K562 (cell line): ENCODE measurements at regions not wholly inside any gene's neighbourhood (a gene's known extent, or its start where the extent isn't known, plus 50 kb on each side); places are given as distances from the start of the nearest gene placed in this dataset.

ENCODE experiments used
- ATAC-seq: fragments of 200-7000 bp; cut with Tn5 transposase; 3 replicates; pipeline ENCODE4 v1.9.1; 2020; ENCODE audit warnings: moderate library complexity
- BruUV-seq: library from RNA; stranded (reverse); fragments of 400-500 nt; replicated peaks from 2 replicates; lab custom pipeline; 2021; lab: Mats Ljungman, UMichigan
- CTCF ChIA-PET: fragments of 300-600 bp; formaldehyde crosslinking; extraction: SDS; loops from one replicate; lab custom pipeline; 2021; ENCODE audit warnings: low intra/inter-chr PET ratio; lab: Yijun Ruan, JAX
- POLR2A ChIA-PET: fragments of 300-600, 350-650 bp; sonication (Branson Sonifier 250); formaldehyde crosslinking; extraction: SDS; loops from one replicate; lab custom pipeline; 2021; ENCODE audit warnings: antibody characterized with exemption, inconsistent platforms; lab: Yijun Ruan, JAX
- DNase-seq, 4 experiments: peaks; one replicate each; pipeline versions ENCODE4 v3.0.0 to v3.0.0-alpha.2; 2011 to 2018; ENCODE audit warnings: low spot score in 3 of 4, mixed read lengths in 3 of 4; ENCODE audit errors: extremely low read depth in 1 of 4
- FAIRE-seq: peaks from 2 replicates; lab custom pipeline; 2011; peaks lifted over from hg19 to GRCh38; lab: Jason Lieb, UNC
- H2AFZ ChIP-seq: 2 replicates; pipeline ENCODE4 v1.6.0; 2011; ENCODE audit warnings: low read depth, low read length, control low read depth, inconsistent platforms
- H3K27ac ChIP-seq: fragments of 200-600 bp; 3 replicates; pipeline ENCODE4 v1.8.0; 2011; ENCODE audit warnings: low read depth, mild to moderate bottlenecking, control low read depth, inconsistent platforms, low read length, moderate library complexity, mixed read lengths; ENCODE audit errors: extremely low read depth
- H3K27me3 ChIP-seq, 2 experiments: fragments of 300-600 bp in 1 of 2; 2 replicates in 1 of 2; 3 replicates in 1 of 2; pipeline versions ENCODE4 v1.6.0 to v1.8.0; 2011; ENCODE audit warnings: inconsistent platforms in 2 of 2, low read length in 2 of 2, mild to moderate bottlenecking in 1 of 2, mixed read lengths in 1 of 2, moderate library complexity in 1 of 2; ENCODE audit not compliant: control insufficient read depth in 2 of 2, insufficient read depth in 2 of 2
- H3K36me3 ChIP-seq: fragments of 300-600 bp; 3 replicates; pipeline ENCODE4 v1.8.0; 2011; ENCODE audit warnings: mild to moderate bottlenecking, low read length, inconsistent platforms; ENCODE audit not compliant: control insufficient read depth, insufficient read depth
- H3K4me1 ChIP-seq, 2 experiments: fragments of 200-600 bp in 1 of 2; replicated peaks in 1 of 2; 2 replicates in 1 of 2; 3 replicates in 1 of 2; pipeline versions ENCODE4 v1.5.1 to v1.8.0; 2011; ENCODE audit warnings: inconsistent platforms in 2 of 2, low read length in 2 of 2, mild to moderate bottlenecking in 1 of 2, mixed read lengths in 1 of 2, moderate library complexity in 1 of 2; ENCODE audit not compliant: control insufficient read depth in 2 of 2, insufficient read depth in 2 of 2
- H3K4me2 ChIP-seq: 2 replicates; pipeline ENCODE4 v1.6.1; 2011; ENCODE audit warnings: low read length, control low read depth, inconsistent platforms, mixed read lengths; ENCODE audit not compliant: insufficient read depth
- H3K4me3 ChIP-seq: fragments of 200-600 bp; sonication (generic), shearing (Covaris generic); 2 replicates; pipeline ENCODE4 v1.5.1; 2016; ENCODE audit warnings: control low read depth, inconsistent platforms
- H3K79me2 ChIP-seq: fragments of 200-600 bp; 3 replicates; pipeline ENCODE4 v1.8.0; 2011; ENCODE audit warnings: low read length, inconsistent platforms; ENCODE audit not compliant: control insufficient read depth, insufficient read depth
- H3K9ac ChIP-seq, 2 experiments: 2 replicates each; pipeline versions ENCODE4 v1.6.0 to v1.6.1; 2011; ENCODE audit warnings: low read depth in 2 of 2, low read length in 2 of 2, control low read depth in 1 of 2, inconsistent platforms in 1 of 2, mild to moderate bottlenecking in 1 of 2, mixed read lengths in 1 of 2; ENCODE audit not compliant: insufficient read depth in 1 of 2
- H3K9me1 ChIP-seq: one replicate; pipeline ENCODE4 v1.6.0; 2011; ENCODE audit warnings: inconsistent platforms, mild to moderate bottlenecking, low read length, moderate library complexity; ENCODE audit not compliant: control insufficient read depth, insufficient read depth
- H3K9me3 ChIP-seq: replicated peaks from 2 replicates; pipeline ENCODE4 v1.5.1; 2011; ENCODE audit warnings: low read depth, low read length, inconsistent platforms; ENCODE audit not compliant: control insufficient read depth, insufficient read depth
- H4K20me1 ChIP-seq: replicated peaks from 2 replicates; pipeline ENCODE4 v1.6.1; 2011; ENCODE audit warnings: low read length, inconsistent platforms, mixed read lengths; ENCODE audit not compliant: control insufficient read depth, insufficient read depth
- CREM ChIP-seq: IDR thresholded peaks from 2 replicates; pipeline ENCODE4 v1.6.1; 2014; ENCODE audit warnings: antibody characterized with exemption, low read depth
- CTCFL ChIP-seq: IDR thresholded peaks from 2 replicates; pipeline ENCODE4 v1.6.1; 2011; ENCODE audit warnings: borderline replicate concordance, low read depth, mild to moderate bottlenecking, moderate library complexity, low read length; ENCODE audit not compliant: insufficient read depth, poor library complexity, severe bottlenecking
- EP300 ChIP-seq: IDR thresholded peaks from 2 replicates; pipeline ENCODE4 v1.6.1; 2012; ENCODE audit warnings: low read length, improper control_type of control experiment
- ESRRA ChIP-seq: fragments of 450-650 bp; IDR thresholded peaks from 2 replicates; pipeline ENCODE4 v1.6.1; 2014; ENCODE audit warnings: low read depth, mild to moderate bottlenecking, moderate library complexity, borderline replicate concordance
- FUS ChIP-seq: fragments of 200-400 bp; formaldehyde crosslinking; optimal IDR thresholded peaks from 2 replicates; pipeline ENCODE3; 2017; ENCODE audit warnings: low read depth, low read length
- HOXB6 ChIP-seq: fragments of 250-450 bp; sonication (Bioruptor Pico); IDR thresholded peaks from 2 replicates; pipeline ENCODE4 v1.5.1; 2022; ENCODE audit warnings: mild to moderate bottlenecking, borderline replicate concordance
- NFATC3 ChIP-seq: fragments of 450-650 bp; IDR thresholded peaks from 2 replicates; pipeline ENCODE4 v1.6.1; 2017; ENCODE audit warnings: mild to moderate bottlenecking
- NFRKB ChIP-seq: fragments of 450-650 bp; IDR thresholded peaks from 2 replicates; pipeline ENCODE4 v1.6.1; 2016; ENCODE audit warnings: low read depth
- RFX1 ChIP-seq: fragments of 450-650 bp; IDR thresholded peaks from 2 replicates; pipeline ENCODE4 v1.6.1; 2016; ENCODE audit warnings: mild to moderate bottlenecking, moderate library complexity
- SETDB1 ChIP-seq: IDR thresholded peaks from one replicate; pipeline ENCODE4 v1.6.1; 2012; ENCODE audit warnings: low read length, control low read depth, inconsistent platforms
- SMARCC2 ChIP-seq: fragments of 450-650 bp; IDR thresholded peaks from 2 replicates; pipeline ENCODE4 v1.6.1; 2017; ENCODE audit warnings: antibody characterized with exemption, moderate library complexity, mild to moderate bottlenecking, low read depth
- SRSF9 ChIP-seq: fragments of 200-400 bp; formaldehyde crosslinking; IDR thresholded peaks from 2 replicates; pipeline ENCODE4 v1.6.1; 2017; ENCODE audit warnings: low read depth, low read length, borderline replicate concordance
- TSHZ1 ChIP-seq: fragments of 250-450 bp; sonication (Bioruptor Pico); IDR thresholded peaks from 2 replicates; pipeline ENCODE4 v1.4.0; 2020; ENCODE audit warnings: mild to moderate bottlenecking, moderate library complexity
- XRCC4 ChIP-seq: IDR thresholded peaks from one replicate; pipeline ENCODE4 v1.6.1; 2011; ENCODE audit not compliant: insufficient read depth, insufficient read length; ENCODE audit errors: extremely low read depth
- ZNF133 ChIP-seq: fragments of 250-450 bp; sonication (Bioruptor Pico); IDR thresholded peaks from 2 replicates; pipeline ENCODE4 v1.4.0; 2020; ENCODE audit warnings: mild to moderate bottlenecking
- ZNF146 ChIP-seq: IDR thresholded peaks from one replicate; pipeline ENCODE4 v1.6.1; 2018; ENCODE audit warnings: missing compliant biosample characterization; ENCODE audit not compliant: unreplicated experiment
- ZNF408 ChIP-seq: fragments of 250-450 bp; sonication (Bioruptor Pico); IDR thresholded peaks from 2 replicates; pipeline ENCODE4 v1.4.0; 2020; ENCODE audit warnings: low read depth, mild to moderate bottlenecking, moderate library complexity
- WGBS: fragments of 100-300 bp; shearing (Covaris generic); methylation state at CpG from one replicate; pipeline ENCODE4 v1.1.6; 2016; ENCODE audit warnings: low coverage, mixed read lengths; ENCODE audit not compliant: insufficient coverage; ENCODE audit errors: missing lambda C conversion rate; 5-methylcytosine and 5-hydroxymethylcytosine counted together
- in situ Hi-C: fragments of 300-500 bp; cut with MboI; formaldehyde crosslinking; loops from 4 replicates; pipeline ENCODE4 v1.15.0; 2018; ENCODE audit warnings: inconsistent platforms, mixed read lengths
- intact Hi-C: fragments of 100-400 bp; cut with micrococcal nuclease; formaldehyde crosslinking; loops from 2 replicates; pipeline ENCODE4 v1.14.2; 2022

- H3K27me3 ChIP-seq = peaks cover 0 to 24% of the 10 kb centered on the region in 2 experiments; a peak in 2 of 5 replicates
- 0% methylated on average over 16 of the region's 18 CpGs for WGBS
- no peak overlapping the region for H3K4me3 ChIP-seq
- no peaks in the 10 kb centered on the region for H4K20me1 ChIP-seq
- no peak overlapping the region for H3K9ac ChIP-seq
- CTCF ChIA-PET = interaction anchor here (1.2 kb wide), 1 partner anchor 720 kb away, joined by 6 read pairs; no protein-coding TSS in a partner anchor
- H3K9me1 ChIP-seq = no peaks in the 10 kb centered on the region
- no peak overlapping the region for H2AFZ ChIP-seq
- intact Hi-C loops (loop anchor here (5.0 kb wide), 1 partner anchor 720 kb away; no protein-coding TSS in a partner anchor), in situ Hi-C loops (loop anchor here (10.0 kb wide), 1 partner anchor 723 kb away; no protein-coding TSS in a partner anchor)
- no peaks in the 10 kb centered on the region for H3K9me3 ChIP-seq
- FAIRE-seq (no peak), DNase-seq (no peak), ATAC-seq (no peak)
- H3K79me2 ChIP-seq = no peaks in the 10 kb centered on the region
- no TSS peak for BruUV-seq
- TF ChIP-seq ESRRA = no peak
- no peak for TF ChIP-seq CREM
- TF ChIP-seq SRSF9 = no peak
- no peak for TF ChIP-seq ZNF133
- TF ChIP-seq RFX1 = no peak
- TF ChIP-seq CTCFL = no peak
- TF ChIP-seq NFATC3 = no peak
- TF ChIP-seq NFRKB = no peak
- no peak for TF ChIP-seq HOXB6 (CRISPR knock-in tag)
- TF ChIP-seq SETDB1 = no peak
- TF ChIP-seq SMARCC2 = no peak
- TF ChIP-seq FUS = no peak
- no peak for TF ChIP-seq EP300
- TF ChIP-seq TSHZ1 (CRISPR knock-in tag) = no peak
- TF ChIP-seq ZNF408 (CRISPR knock-in tag) = no peak
- no peak for TF ChIP-seq XRCC4
- no peak for TF ChIP-seq ZNF146 (CRISPR knock-in tag)
- H3K4me2 ChIP-seq = no peak overlapping the region
- no peaks in the 10 kb centered on the region for H3K36me3 ChIP-seq
- H3K4me1 ChIP-seq = no peaks in the 10 kb centered on the region
- no peak overlapping the region for H3K27ac ChIP-seq
- POLR2A ChIA-PET = no interaction called here
Observed at GRCh38 chr2:236351966-236352525, 87.8 kb upstream of the ASB18 start.
